Neutrophil (primary cell): ENCODE measurements at regions not wholly inside any gene's neighbourhood (a gene's known extent, or its start where the extent isn't known, plus 50 kb on each side); places are given as distances from the start of the nearest gene placed in this dataset.

Experiments
- H3K27ac ChIP-seq: fragments of 200-600 bp; sonication (generic); 2 replicates; pipeline ENCODE4 v1.5.1; 2016; ENCODE audit warnings: mild to moderate bottlenecking, moderate library complexity
- H3K27me3 ChIP-seq: fragments of 200-600 bp; sonication (generic); 2 replicates; pipeline ENCODE4 v1.6.0; 2016; ENCODE audit warnings: mild to moderate bottlenecking
- H3K36me3 ChIP-seq: fragments of 200-600 bp; sonication (generic); 2 replicates; pipeline ENCODE4 v1.5.1; 2017
- H3K4me1 ChIP-seq, 2 experiments: fragments of 200-600 bp in 1 of 2; sonication (generic) in 1 of 2; 1 replicate in 1 of 2; 2 replicates in 1 of 2; pipeline versions ENCODE4 v1.5.1 to v1.6.1; 2013 to 2016; ENCODE audit warnings: low read depth in 1 of 2, low read length in 1 of 2, mild to moderate bottlenecking in 1 of 2, moderate library complexity in 1 of 2; ENCODE audit not compliant: control insufficient read depth in 1 of 2, insufficient read depth in 1 of 2
- H3K4me3 ChIP-seq, 2 experiments: fragments of 200-600 bp in 1 of 2; sonication (generic) in 1 of 2; 1 replicate in 1 of 2; 2 replicates in 1 of 2; pipeline ENCODE4 v1.5.1; 2013 to 2016; ENCODE audit warnings: low read depth in 1 of 2, low read length in 1 of 2, mild to moderate bottlenecking in 1 of 2, moderate library complexity in 1 of 2
- H3K9me3 ChIP-seq: fragments of 200-600 bp; sonication (generic); 2 replicates; pipeline ENCODE4 v1.5.1; 2016
- TF ChIP-seq, protein P1 (sequence below): fragments of 200-600 bp; sonication (generic); IDR thresholded peaks from 2 replicates; pipeline ENCODE4 v1.5.1; 2016; ENCODE audit warnings: antibody characterized with exemption

DNA sequence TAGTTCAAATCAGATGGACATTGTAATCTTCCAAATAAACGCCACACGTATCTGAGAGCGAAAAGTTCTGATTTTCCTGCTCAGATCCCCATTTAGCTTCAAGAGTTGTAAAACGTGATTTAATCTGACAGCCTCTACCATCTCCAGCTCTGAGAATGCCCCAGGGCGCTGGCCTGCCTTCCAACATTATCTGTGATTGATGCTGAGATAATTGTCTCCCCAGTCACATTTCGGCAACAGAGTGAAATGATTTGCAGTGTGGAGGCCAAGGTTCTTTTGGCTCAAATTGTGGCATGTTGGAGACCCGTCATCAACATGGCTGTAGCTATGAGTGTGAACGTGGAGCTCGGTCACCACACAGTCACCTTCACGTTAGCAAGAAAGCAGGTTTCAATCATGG is 283.4 kb downstream of the BRD1 start:
- no peak overlapping the region for H3K4me3 ChIP-seq
- H3K36me3 ChIP-seq = no peaks in the 10 kb centered on the region
- no peaks in the 10 kb centered on the region for H3K9me3 ChIP-seq
- H3K27ac ChIP-seq = no peak overlapping the region
- TF ChIP-seq, protein P1, sequence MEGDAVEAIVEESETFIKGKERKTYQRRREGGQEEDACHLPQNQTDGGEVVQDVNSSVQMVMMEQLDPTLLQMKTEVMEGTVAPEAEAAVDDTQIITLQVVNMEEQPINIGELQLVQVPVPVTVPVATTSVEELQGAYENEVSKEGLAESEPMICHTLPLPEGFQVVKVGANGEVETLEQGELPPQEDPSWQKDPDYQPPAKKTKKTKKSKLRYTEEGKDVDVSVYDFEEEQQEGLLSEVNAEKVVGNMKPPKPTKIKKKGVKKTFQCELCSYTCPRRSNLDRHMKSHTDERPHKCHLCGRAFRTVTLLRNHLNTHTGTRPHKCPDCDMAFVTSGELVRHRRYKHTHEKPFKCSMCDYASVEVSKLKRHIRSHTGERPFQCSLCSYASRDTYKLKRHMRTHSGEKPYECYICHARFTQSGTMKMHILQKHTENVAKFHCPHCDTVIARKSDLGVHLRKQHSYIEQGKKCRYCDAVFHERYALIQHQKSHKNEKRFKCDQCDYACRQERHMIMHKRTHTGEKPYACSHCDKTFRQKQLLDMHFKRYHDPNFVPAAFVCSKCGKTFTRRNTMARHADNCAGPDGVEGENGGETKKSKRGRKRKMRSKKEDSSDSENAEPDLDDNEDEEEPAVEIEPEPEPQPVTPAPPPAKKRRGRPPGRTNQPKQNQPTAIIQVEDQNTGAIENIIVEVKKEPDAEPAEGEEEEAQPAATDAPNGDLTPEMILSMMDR = no peak
- H3K27me3 ChIP-seq = no peaks in the 10 kb centered on the region
- no peaks in the 10 kb centered on the region for H3K4me1 ChIP-seq

DNA sequence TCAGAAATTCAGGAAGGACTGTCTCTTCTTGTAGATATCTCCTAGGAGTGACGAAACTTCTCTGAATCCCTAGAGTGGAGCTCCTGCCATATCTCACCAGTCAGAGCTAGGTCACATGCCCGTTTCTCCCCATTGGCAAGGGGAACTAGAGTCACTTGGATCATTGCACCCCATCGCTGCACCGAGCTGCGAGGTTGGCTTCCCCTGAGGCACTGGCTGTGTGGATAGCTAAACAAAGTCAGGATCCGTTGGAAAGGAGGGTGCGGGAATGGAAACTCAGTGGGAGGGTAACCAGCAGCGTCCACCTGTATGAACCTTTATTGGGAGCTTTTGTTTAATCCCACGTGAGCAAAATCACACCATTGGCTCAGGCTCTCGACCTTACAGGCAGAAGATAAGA is 283.8 kb downstream of the BRD1 start:
- TF ChIP-seq, protein P1 = no peak
- Histone ChIP-seq H3K4me1 (no peaks in the 10 kb centered on the region), H3K27ac (no peak overlapping the region), H3K9me3 (no peaks in the 10 kb centered on the region), H3K4me3 (no peak overlapping the region), H3K36me3 (no peaks in the 10 kb centered on the region), H3K27me3 (no peaks in the 10 kb centered on the region)

DNA sequence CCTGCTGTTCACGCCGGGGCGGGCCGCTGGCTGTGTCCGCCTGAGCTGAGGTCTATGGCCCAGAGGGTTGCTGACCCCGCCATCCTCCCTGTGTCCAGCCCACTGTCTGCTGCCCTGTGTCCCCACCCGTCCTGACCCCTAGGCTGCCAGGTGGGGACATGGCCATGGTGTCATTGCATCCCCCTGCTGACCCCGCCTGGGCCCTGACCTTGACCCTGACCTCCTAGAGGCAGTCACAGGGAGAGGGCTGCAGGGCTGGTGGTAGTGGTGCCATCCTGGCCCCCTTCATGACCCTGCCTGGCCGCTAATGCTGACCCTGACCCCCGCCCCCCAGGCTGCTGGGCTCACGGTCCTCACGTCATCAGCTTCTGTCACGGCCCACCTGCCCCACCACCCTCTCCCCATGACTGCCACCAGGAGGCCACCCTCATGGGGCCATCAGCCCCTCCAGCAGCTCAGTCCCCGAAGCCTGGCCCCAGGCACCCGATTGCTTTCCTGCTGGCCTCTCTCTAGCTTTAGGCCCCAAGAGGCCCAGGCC is 285.9 kb downstream of the BRD1 start:
- Histone ChIP-seq H3K27me3 (no peaks in the 10 kb centered on the region), H3K27ac (no peak overlapping the region), H3K4me3 (no peak overlapping the region), H3K9me3 (no peaks in the 10 kb centered on the region), H3K4me1 (no peaks in the 10 kb centered on the region), H3K36me3 (no peaks in the 10 kb centered on the region)
- TF ChIP-seq, protein P1 = no peak

DNA sequence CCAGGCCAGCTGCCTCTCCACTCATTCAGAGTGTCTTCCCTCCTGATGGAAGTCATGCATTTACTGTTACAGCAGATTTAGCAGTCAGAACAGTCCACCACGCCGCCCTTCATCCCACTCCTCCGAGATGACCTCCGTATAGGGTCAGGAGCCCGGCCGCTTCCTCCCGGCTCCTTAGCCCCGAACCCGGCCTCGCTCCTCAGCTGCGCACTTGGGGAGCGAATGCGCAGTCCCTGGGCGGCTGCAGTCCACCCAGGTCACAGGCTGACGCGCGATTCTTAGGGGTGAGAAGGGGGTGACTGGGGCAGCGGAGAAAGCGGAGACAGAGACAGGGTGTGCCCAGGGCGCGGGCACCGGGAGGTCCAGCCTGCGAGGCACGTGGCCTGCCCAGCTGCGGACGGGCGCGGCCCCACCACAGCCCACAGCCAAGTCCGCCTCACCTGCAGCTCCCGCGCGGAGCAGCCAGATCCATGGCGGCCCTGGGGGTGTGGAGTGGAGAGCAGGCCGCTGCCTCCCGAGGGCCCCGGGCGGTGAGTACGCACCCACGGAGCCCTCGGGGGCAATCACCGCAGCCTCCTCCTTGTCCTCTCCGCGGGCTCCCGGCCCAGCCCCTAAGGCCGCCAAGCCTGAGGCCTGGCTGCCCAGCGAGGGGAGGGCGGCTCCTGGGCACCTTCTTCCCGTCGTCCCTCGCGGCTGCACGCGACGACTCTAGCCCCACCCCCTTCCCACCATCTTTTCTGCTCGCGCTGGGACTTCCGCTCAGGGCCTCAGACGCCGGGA is 286.6 kb downstream of the BRD1 start:
- H3K36me3 ChIP-seq = no peaks in the 10 kb centered on the region
- H3K9me3 ChIP-seq = no peaks in the 10 kb centered on the region
- TF ChIP-seq, protein P1 = no peak
- H3K27me3 ChIP-seq = no peaks in the 10 kb centered on the region
- H3K4me3 ChIP-seq = no peak overlapping the region
- H3K27ac ChIP-seq = no peak overlapping the region
- no peaks in the 10 kb centered on the region for H3K4me1 ChIP-seq

DNA sequence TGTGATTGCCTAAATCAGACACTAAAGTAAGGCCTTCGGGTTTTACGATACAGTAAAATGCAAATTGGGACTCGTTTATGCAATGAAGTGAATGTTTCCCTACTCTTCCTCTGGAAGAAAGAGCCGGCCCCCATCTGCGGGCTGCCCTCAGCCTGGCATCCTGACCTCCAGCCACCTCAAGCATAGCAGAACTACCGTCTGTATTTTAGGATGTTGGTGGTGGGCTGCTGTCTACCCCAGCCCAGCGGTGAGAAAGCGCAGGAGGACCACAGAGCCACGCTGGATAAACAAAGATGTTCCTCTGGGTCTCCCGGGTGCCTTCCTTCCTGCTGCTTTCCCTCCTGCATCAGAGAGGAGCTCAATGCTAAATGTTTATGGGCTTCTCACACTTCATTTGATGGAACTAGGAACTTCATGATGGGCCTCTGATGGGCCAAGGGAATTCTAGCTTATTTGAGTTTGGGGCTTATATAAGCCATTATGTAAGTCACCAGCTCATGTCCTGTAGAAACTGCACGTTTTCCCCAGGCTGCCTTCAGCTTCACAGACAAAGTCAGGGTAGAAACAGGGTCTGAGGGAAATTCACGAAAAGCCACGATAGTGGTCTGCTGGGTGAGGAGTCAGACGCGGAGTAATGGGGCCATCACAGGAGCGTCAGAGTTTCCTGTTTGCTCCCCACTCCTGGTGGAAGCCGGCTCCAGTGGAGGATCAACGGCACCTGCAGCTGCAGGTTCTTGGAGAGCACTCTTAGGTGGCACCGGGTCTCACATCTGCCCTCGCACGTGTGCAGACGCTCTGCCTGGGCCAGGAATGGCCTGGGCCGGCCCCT is 287.4 kb downstream of the BRD1 start:
- TF ChIP-seq, protein P1 = no peak

More for the DNA sequence above, 287.4 kb downstream of the BRD1 start:
- Histone ChIP-seq H3K27ac (no peak overlapping the region), H3K4me1 (no peaks in the 10 kb centered on the region), H3K27me3 (no peaks in the 10 kb centered on the region), H3K36me3 (no peaks in the 10 kb centered on the region), H3K4me3 (no peak overlapping the region), H3K9me3 (no peaks in the 10 kb centered on the region)
